ENCODE measurements at regions not wholly inside any gene's neighbourhood (a gene's known extent, or its start where the extent isn't known, plus 50 kb on each side); places are given as distances from the start of the nearest gene placed in this dataset.
A peak's percentile ranks its signal among the peaks of the same experiment; 100 is the strongest.
"Not testable (repeated sequence)": the region's sequence is repeated elsewhere in the genome, so short reads cannot be mapped to it uniquely, and the experiment has no call there.

DNA sequence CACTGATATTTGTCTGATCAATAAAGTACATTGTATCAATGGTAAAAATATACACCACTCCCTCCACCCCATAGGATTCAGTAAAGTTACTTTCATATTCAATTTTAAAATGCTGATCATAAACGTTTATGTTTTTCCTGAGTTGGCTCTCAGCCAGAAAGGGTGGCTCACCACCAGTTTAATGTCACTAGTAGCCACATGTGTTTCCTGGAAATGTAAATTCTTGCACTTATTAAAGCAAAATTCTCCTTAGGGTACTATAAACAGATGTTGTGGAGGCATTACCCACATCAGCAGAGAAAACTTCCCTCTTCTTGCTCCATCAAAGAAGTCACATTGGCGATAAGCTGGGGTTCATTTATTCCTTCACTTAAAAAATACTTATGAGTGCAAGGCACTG, 210.3 kb downstream of the SREK1 start:
- no peak for DNase-seq

DNA sequence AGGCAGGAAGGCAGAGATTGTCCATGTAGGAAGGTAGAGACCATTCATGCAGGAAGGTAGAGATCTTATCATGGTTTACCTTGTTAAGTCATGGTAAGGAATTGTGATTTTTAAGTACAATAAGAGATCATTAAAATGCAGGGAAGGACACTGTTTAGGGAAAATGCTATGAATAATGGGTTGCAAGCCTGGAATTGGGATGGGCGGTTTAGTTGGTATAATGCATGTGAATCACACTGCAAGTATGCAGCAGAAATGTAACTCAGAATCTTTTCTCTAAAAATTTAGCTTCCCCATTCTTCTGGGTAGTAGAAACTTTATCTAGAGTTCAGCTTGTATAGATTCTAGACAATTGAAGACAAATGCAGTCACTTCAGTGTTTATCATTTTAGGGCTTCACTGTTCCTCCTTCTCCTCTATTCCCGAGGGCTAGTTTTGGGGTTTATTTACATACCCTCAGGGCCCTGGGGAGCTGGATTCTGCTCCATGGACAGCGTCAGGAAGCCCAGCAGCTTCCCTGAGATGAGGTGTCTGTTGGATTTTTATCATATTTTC, 212.0 kb downstream of the SREK1 start:
- DNase-seq: peak; percentile 21

DNA sequence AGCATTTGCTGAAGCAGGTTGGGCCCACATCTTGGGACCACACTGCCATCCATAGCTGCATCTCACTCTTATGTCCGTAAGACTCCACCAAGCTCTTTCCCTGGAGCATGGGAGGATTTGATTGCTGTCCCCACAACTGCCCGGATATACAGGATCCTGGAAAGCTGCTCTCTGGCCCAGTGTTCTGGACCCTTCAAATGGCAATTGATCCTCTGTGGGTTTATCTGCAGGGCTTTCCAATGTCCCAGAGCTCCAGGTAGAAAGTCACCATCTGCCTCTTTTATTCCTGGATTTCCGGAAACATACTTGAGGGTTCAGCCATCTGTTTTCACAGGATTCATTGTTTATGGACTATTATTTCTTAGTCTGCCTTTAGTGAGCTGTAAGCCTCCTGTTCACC, 214.6 kb downstream of the SREK1 start:
- no peak for DNase-seq

DNA sequence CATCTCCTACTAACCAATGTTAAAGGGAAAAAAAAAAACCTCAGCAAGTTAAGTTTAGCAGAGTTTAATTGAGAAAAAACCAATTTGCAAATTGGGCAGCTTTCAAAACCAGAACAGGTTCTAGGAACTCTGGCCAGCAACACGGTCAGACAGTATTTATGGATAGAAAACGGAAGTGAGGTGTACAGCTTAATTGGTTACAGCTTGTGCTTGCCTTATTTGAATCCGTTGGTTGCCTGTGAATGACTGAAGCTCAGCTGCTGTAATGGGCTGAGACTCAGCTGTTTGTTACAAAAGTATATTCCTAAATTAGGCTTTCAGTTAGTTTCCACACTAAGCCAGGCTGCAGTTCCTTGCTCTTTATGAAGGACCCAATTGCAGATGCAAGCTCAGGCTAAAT, 217.0 kb downstream of the SREK1 start:
- DNase-seq: no peak

DNA sequence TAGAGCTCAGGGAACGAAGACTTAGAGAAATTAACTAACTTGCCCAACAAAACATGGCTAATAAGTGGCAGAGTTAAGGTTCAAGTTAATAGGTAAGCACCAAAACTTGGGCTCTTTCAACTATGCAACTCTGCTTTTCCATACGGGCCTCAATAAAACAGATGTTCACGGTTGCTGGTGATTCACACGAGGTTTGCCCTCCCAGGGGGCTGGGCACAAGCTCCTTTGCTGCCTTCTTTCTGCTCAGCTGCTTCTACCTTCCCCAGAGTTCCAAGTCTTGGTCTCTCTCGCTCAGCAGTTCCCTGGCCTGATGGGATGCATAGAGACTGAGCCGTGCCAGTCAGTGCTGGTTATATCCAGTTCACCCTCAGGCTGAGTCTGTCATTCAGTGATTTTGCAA, 217.9 kb downstream of the SREK1 start:
- no peak for DNase-seq

DNA sequence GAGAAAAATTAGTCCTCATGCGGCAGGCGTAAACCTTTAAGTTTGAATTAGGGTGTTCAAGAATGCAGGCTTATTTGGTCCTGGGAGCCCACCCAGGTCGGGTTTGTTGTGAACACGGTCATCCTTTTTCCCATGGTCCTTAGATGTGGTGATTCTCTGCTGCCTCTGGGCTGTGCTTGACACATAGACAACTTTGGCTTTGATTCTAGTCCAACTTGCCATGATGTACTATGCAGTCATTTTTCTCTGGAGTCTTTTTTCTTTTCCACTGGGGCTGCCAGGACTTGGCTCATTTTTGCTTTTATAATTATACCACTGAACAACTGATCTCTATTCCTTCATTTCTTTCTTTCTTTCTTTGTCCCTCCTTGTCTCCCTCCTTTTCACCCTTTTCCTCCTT, 218.6 kb downstream of the SREK1 start:
- DNase-seq: no peak

DNA sequence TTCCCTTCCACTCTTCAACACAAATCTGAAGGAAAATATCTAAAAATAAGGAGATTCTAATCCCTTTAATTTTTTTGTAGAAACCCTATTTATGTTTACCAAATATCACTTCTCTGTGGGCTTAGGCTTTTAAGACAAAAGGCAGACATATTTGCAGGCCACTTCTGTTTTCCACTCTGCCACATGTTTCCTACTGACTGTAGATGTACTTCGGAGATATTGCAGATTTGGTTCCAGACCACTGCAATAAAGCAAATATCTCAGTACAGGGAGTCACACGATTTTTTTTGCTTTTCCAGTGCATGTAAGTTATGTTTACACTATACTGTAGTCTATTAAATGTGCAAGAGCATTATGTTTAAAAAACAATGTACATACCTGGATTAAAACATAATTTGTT, 219.0 kb downstream of the SREK1 start:
- no peak for DNase-seq

DNA sequence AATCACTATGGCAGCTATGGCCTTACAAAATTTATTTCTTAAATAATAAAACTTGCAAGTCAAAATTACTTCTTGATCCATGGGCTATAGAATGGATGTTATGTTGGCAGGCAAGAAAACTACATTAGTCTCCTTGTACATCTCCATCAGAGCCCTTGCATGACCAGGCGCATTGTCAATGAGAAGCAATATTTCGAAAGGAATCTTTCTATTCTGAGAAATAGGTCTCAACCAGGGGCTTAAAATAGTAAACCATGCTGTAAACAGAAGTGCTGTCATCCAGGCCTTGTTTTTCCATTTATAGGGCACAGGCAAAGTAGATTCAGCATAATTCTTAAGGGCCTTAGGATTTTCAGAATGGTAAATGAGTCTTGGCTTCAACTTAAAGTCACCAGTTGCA, 220.1 kb downstream of the SREK1 start:
- no peak for DNase-seq

DNA sequence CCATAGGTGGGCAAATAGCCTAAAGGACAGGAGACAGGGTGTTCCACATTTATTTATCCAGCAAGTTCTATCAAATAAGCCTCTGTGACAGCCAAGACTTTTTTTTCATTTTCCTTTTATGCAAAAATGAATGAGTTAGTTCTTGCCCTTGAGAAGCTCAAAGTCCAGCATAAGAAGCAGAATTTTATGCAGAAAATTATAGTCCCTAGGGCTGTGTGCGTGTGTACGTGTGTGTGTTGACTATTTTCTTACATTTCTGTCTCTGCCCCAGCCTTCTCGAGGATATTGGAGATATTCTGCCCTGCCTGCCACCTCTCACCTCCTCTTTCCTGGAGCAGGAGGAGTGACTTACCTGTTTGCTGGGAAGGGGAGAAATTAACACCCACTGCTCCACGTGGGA, 221.9 kb downstream of the SREK1 start:
- DNase-seq: no peak

DNA sequence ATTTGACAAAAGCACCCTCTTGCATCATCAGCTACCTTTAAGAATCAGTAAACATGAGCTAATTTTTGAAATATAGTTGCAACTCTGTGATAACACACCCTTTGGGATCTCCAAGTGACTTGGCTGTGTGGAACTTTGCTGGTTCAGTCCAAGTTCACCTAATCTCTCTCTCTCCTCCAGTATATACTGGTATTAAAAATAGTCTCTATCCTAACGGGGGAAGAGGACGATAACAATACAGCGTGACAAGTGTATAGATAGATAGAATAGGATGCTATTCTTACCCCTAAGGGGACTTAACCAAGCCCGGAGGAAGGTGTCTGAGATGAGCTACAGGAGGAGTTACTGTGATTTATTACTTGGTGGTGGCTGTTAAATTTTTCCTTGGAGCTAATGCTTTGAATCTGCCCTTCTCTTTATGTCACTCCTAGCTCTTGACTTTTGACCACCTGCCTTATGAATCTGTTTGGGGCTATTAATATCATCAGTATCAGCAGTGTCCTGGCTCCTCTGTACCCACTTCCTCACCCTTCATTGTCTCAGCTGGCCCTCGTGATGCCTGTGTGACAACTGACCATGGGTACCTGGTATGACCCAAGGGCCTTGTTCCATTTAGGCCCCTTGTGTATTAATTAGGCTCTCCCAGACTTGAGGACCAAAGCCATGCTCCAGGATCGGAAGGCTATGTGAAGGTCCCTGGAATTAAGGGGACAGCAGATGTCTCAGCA, 223.9 kb downstream of the SREK1 start:
- DNase-seq: no peak

DNA sequence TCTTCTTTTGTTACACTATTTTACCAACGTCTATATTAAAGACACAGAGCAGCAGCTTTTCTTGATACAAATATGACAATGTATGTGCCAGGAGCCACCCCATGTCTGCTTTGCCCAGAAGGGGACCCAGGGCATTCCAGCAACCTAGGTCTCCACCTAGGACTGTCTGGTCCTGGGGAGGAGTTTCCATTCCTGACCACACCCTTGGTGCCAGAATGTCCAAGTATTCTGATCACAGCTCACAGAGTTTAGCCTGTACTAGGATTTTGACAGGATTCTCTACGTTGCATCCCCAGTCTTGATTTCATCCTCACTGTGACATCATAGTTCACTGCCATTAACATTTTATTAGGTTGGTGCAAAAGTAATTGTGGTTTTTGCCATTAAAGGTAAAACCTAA, 224.7 kb downstream of the SREK1 start:
- DNase-seq: no peak

DNA sequence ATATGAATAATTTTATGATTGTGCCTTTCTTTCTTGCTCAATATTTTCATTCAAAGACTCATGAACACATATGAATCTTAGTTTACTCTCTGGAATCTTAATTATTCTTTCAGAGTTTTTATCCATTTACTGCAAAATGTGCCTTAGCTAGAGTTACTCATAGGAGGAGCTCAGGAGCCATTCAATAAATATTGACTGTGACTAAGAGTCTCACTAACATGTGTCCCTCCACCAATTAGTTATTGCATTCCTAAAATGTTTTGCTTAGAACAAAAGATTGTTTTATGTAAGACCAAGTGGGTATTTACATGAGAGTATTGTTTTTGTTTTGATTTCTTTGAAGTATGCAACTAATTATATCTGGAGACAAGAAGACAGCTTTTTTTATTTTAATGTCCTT, 218.4 kb upstream of the MAST4 start:
- no peak for DNase-seq

DNA sequence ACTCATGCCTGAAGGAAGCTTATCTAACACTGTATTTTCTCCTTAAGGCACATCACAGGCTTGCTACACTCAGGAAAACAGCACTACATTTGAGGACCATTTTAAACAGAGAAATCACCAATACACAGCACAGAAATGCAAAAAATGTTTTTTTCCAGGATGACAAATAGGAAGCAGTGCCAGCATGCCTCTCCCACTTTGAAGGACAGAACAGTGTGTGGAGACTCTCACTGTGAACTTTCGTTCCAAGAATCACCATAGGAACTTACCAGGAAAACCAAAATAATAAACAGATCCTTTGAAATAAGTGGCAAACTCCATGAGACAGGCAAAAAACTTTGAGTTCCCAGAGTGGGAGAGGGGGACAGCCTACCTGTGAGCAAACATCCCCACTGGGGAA, 217.8 kb upstream of the MAST4 start:
- DNase-seq: no peak

DNA sequence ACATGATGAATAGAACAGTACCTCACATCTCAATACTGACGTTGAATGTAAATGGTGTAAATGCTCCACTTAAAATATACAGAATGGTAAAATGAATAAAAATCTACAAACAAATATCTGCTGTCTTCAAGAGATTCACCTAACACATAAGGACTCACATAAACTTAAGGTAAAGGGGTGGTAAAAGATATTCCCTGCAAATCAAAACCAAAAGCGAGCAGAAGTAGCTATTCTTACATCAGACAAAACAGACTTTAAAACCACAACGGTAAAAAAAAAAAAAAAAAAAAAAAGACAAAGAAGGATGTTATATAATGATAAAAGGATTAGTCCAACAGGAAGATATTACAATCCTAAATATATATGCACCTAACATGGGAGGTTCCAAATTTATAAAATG, 214.0 kb upstream of the MAST4 start:
- no peak for DNase-seq

DNA sequence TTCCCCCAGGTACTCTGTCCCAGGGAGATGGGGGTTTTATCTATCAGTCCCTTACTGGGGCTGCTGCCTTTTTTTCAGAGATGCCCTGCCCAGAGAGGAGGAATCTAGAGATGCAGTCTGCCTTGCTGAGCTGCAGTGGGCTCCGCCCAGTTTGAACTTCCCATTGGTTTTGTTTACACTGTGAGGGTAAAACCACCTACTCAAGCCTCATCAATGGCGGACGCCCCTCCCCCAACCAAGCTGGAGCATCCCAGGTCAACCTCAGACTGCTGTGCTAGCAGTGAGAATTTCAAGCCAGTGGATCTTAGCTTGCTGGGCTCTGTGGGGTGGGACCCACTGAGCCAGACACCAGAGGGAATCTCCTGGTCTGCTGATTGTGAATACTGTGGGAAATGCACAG, 191.0 kb upstream of the MAST4 start:
- DNase-seq: not testable (repeated sequence)

DNA sequence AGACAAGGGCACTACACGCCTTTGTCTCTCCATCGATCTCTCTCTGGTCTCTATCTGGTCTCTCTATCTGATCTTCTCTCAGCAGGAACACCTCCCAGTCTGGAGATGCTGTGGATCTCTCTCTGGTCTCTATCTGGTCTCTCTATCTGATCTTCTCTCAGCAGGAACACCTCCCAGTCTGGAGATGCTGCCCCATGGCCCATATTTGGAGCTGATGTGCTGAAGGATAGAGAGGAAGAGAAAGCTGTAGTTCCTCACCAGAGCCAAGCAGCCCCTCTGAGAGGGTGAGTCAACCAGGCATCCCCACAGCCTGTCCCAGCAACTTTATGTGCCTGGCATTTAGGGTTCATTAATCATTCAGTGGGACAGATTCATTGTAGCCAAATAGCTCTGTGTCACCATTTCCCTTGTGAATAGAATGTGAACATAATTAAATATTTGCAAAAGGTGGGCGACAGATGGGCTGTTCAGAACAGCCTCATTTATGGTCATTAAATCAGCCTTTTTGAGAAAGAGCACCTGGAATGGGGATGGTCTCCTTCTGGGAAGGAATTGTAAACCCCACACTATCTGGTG, 189.3 kb upstream of the MAST4 start:
- peak; percentile 5 for DNase-seq

DNA sequence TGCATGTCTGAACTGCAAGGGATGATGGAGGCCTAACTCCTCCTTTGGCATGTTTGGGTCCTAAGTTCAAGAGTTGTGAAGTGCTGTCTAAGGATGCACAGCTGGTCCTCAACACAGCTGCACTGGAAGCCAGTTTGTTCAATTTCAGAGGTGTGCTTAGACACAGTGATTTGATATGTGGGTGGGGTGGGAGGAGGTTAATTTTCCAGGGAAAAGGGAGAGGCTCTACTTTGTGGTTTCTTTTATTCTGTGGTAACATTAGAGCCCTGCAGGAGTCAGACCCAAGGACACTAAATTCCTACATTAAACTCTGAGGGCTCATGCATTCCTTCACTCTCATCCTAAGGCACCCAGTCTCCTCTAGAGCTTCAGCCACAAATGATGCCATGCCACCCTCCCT, 188.4 kb upstream of the MAST4 start:
- no peak for DNase-seq

DNA sequence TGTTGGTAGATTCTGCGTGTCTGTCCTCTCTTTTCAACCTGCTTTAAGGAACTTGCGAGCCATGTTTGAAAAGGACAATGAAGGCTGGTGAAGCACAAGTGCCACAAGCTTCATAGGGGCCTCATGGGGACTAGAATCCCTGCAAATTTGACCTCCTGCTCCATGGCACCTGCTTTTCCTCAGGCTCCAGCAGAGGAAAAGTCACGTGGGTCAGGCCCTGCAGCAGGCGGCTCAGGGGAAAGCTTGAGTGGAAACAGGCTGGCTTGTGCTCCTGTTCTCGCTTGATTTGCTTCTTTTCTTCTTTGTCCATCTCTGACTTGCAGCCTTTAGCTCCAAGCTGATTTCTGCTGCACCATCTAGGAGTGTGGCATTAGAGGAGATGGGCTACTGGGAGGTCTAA, 187.6 kb upstream of the MAST4 start:
- DNase-seq: no peak

DNA sequence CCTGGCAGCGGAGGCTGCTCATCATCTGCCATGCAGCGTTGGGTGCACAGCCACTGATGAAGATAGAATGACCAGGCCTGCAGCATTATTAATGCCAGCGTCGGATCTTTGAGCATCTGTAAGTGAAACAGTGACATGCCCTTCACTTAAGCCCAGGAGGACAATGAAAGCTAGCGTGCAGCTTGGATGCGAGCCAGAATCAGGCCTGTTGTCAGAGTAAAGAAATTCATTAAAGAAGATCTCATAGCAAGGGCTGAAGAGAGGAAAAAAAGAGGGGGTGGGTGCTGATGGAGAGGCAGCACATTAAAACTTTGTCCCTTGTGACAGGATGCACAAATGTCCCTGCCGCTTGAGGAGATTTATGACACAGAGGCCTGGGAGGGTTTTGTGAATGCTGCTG, 186.1 kb upstream of the MAST4 start:
- no peak for DNase-seq

DNA sequence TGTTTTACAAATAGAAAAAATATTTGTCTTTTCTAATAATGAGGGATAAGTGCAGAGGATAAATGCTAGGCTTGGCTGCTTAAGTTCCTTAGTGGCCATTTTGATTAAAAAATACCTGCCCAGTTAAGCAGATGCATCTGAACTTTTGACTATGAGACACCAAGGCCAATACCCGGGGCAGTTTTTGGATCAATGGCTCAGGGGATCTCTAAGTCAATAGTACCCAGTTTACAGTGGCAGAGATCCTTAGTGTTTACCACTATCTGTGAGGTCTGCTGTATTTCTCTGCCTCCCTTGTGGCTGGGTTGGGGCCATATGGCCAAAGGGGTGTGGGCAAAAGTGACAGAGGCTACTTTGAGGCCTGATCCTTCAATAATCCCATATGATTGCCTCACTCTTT, 184.5 kb upstream of the MAST4 start:
- no peak for DNase-seq

DNA sequence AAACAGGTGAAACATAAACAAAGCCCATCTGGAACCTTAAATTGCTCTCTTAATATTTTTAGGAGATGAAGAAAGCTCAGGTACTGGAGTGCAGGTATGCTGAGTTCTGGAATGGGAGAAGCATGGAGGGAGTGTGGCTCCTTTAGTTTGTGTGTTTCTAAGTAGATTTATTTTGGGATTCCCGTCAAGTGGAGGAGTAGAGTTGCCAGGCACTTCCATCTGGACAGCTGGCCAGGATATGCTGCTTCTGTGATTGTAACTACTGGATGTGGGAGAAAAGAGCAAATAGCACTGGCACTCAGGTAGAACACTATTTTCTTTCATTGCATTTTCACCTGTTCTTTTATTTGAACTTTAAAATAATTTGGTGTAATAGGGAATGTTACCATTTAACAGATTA, 182.3 kb upstream of the MAST4 start:
- DNase-seq: no peak

DNA sequence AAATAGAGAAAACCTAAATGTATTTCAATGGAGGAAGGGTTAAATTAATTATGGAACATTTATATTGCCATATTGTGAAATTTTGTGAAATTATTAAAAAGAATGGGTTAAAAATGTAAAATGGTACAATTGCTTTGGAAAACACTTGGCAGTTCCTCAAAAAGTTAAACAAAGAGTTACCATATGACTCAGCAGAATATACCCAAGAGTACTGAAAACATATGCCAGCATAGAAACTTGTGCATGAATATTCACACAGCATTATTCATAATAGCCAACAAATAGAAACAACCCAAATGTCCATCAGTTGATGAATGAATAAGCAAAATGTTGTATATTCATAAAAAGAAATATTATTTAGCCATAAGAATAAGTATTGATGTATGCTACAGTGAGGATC, 181.0 kb upstream of the MAST4 start:
- no peak for DNase-seq

DNA sequence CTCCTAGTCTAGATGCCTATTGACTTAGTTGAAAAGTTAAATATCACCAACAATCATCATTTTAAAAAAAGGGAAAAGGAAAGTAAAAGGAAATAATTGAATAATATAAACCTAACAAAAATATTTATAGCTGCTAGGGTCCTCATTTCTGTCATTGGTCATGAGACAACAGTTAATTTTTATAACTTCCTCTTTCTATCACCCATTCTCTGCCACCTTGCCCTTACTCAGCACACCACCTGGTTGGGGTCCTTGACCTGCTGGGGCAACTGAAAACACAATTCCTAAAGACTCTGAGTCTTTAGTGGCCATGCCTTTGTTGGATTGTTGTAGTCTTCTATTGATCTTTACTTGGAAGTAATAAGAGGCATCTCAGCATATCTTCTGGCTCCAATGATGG, 179.5 kb upstream of the MAST4 start:
- DNase-seq: no peak

DNA sequence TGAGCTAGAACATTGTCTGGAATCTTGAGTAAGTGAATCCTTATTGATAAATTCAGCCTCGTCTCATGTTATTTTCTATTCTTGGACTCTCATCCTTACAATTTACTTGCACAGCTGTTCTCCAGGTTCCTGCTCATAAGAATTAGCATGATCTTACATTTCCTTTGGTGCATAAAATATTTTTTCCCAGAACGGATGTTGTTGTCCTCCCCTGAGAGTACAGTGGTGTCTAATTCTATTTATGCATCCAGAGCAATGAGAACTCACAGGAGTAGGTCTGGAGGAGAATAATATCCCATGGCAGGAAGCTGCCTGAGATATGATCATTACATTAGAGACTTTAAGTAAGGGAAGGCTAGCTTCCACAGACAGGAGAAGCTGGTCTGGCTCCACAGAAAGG, 178.4 kb upstream of the MAST4 start:
- no peak for DNase-seq

DNA sequence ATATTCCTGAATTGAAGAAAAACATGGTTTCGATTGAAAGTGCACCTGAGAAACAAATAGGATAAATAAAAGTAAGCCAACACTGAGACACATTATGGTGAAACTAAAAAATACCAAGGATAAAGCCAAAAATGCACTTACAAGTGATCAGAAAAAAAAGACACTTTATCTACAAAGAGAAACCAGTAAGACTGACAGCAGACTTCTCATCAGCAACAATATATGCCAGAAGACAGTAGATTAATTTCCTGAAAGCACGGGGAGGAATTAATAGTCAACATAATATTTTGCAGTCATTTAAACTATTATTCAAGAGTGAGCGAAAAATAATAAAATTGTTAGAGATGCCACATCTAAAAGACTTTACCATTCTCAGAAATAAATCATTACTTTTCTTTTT, 172.7 kb upstream of the MAST4 start:
- no peak for DNase-seq
